ENCODE measurements at regions not wholly inside any gene's neighbourhood (a gene's known extent, or its start where the extent isn't known, plus 50 kb on each side); places are given as distances from the start of the nearest gene placed in this dataset.

GRCh38 chr16:63904930-63905329 is 1216.9 kb downstream of the CDH11 start:
- H3K9me3 ChIP-seq, result no peaks in the 10 kb centered on the region
- H3K4me3 ChIP-seq, result no peak overlapping the region
- no peak overlapping the region for H3K27ac ChIP-seq
- intact Hi-C loops (cut with DNase I), result no loop called here
- DNase-seq, result no peak
- no peaks in the 10 kb centered on the region for H3K36me3 ChIP-seq
- no peak for TF ChIP-seq CTCF (IDR thresholded peaks at IDR 0.05)
- ATAC-seq, result no peak
- no peaks in the 10 kb centered on the region for H3K27me3 ChIP-seq
- H3K4me1 ChIP-seq, result no peaks in the 10 kb centered on the region

DNA sequence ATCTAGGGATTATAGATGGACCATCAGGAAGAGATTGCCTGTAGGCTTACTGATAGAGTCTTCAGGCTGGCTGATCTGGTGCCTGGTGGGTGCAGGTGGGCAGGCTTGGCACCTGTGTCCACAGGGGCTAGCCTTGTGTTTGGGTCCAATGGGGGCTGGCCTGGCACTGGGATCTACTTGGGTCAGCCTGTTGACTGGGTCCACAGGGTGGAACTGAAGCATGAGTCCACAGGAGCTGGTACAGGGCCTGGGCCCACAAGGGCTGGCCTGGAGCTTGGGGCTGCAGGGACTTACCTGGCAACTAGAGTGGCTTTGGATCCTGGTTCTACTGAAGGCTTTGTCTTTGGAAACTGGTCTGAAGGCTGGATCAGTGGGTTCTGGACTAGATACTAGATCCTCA is 1217.7 kb downstream of the CDH11 start:
- DNase-seq (no peak), ATAC-seq (no peak)
- no peak overlapping the region for H3K4me3 ChIP-seq
- H3K27me3 ChIP-seq, result no peaks in the 10 kb centered on the region
- no peak overlapping the region for H3K27ac ChIP-seq
- no peaks in the 10 kb centered on the region for H3K4me1 ChIP-seq
- H3K9me3 ChIP-seq, result no peaks in the 10 kb centered on the region
- no peaks in the 10 kb centered on the region for H3K36me3 ChIP-seq
- intact Hi-C loops (cut with DNase I), result no loop called here
- no peak for TF ChIP-seq CTCF (IDR thresholded peaks at IDR 0.05)

GRCh38 chr16:63896383-63897109 is 1225.3 kb downstream of the CDH11 start:
- H3K4me1 ChIP-seq, result no peaks in the 10 kb centered on the region
- H3K4me3 ChIP-seq, result no peak overlapping the region
- intact Hi-C loops (cut with DNase I), result no loop called here
- no peaks in the 10 kb centered on the region for H3K27me3 ChIP-seq
- no peaks in the 10 kb centered on the region for H3K36me3 ChIP-seq
- no peaks in the 10 kb centered on the region for H3K9me3 ChIP-seq
- no peak overlapping the region for H3K27ac ChIP-seq
- TF ChIP-seq CTCF (IDR thresholded peaks at IDR 0.05), result no peak
- DNase-seq (no peak), ATAC-seq (no peak)

DNA sequence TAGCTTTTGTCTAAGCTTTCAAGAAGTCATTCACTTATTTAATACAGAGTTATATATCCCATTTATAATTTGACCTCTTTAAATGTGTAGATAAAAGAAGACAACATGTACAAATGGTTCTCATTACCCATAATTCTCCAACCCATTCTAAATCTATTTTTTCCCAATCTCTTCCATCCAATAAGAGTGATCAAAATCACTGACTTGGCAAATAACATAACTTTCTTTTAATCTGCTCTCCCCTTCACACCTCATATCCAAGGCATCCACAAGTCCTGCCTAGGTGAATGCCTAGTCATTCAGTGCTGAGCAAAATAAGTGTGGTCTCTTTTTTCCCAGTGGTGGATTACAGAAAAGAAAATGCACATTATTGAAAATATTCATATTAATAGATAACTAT is 1231.1 kb downstream of the CDH11 start:
- Histone ChIP-seq H3K27ac (no peak overlapping the region), H3K4me1 (no peaks in the 10 kb centered on the region), H3K9me3 (no peaks in the 10 kb centered on the region), H3K4me3 (no peak overlapping the region), H3K27me3 (no peaks in the 10 kb centered on the region), H3K36me3 (no peaks in the 10 kb centered on the region)
- DNase-seq (no peak), ATAC-seq (no peak)
- intact Hi-C loops (cut with DNase I), result no loop called here
- no peak for TF ChIP-seq CTCF (IDR thresholded peaks at IDR 0.05)

- no peaks in the 10 kb centered on the region for H3K36me3 ChIP-seq
- no peak for TF ChIP-seq CTCF (IDR thresholded peaks at IDR 0.05)
- H3K4me1 ChIP-seq, result no peaks in the 10 kb centered on the region
- no peaks in the 10 kb centered on the region for H3K9me3 ChIP-seq
- intact Hi-C loops (cut with DNase I), result no loop called here
- ATAC-seq (peak; percentile 74), DNase-seq (no peak)
- H3K4me3 ChIP-seq, result no peak overlapping the region
- H3K27me3 ChIP-seq, result no peaks in the 10 kb centered on the region
- H3K27ac ChIP-seq, result no peak overlapping the region
Observed at GRCh38 chr16:63890081-63890480, 1231.8 kb downstream of the CDH11 start.

DNA sequence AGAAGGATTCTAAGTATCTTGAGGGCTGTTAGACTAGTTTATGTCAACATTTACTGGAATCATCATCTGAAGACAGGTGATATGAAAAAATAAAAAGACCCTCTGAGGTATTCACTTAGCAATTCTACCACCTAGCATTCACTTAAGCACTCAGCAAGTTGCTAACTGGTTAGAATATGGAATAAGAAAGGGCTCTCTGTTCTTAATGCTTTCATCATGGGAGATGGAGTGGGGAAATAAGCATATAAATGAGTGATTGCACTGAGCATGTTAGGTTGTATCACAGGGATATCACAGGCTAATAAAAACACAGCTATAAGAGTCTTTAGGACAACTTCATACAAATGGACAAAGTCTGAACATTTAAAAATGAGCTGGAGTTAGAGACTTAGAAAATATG is 1238.8 kb downstream of the CDH11 start:
- no peak for DNase-seq
- ATAC-seq, result no peak

More for the DNA sequence above, 1238.8 kb downstream of the CDH11 start:
- Histone ChIP-seq H3K9me3 (no peaks in the 10 kb centered on the region), H3K4me1 (no peaks in the 10 kb centered on the region), H3K27me3 (no peaks in the 10 kb centered on the region), H3K4me3 (no peak overlapping the region), H3K36me3 (no peaks in the 10 kb centered on the region), H3K27ac (no peak overlapping the region)
- no peak for TF ChIP-seq CTCF (IDR thresholded peaks at IDR 0.05)
- intact Hi-C loops (cut with DNase I), result no loop called here

All from upper lobe of right lung (tissue), 1 donor.